ENCODE measurements at regions not wholly inside any gene's neighbourhood (a gene's known extent, or its start where the extent isn't known, plus 50 kb on each side); places are given as distances from the start of the nearest gene placed in this dataset.
A peak's percentile ranks its signal among the peaks of the same experiment; 100 is the strongest.
"Not testable (repeated sequence)": the region's sequence is repeated elsewhere in the genome, so short reads cannot be mapped to it uniquely, and the experiment has no call there.

- no peak for DNase-seq (ENCODE audit: low spot score)
Observed at GRCh38 chr3:103966749-103967148, 1400.0 kb upstream of the ALCAM start.

GRCh38 chr3:103968131-103968530 is 1398.6 kb upstream of the ALCAM start:
- DNase-seq (ENCODE audit: low spot score), result no peak

- DNase-seq (ENCODE audit: low spot score), result no peak
Observed at GRCh38 chr3:103968751-103969150, 1398.0 kb upstream of the ALCAM start.

GRCh38 chr3:103976931-103977339 is 1389.8 kb upstream of the ALCAM start:
- DNase-seq (ENCODE audit: low spot score), result no peak

- no peak for DNase-seq (ENCODE audit: low spot score)
Observed at GRCh38 chr3:103977417-103977816, 1389.3 kb upstream of the ALCAM start.

GRCh38 chr3:103991461-103992115 is 1375.1 kb upstream of the ALCAM start:
- no peak for DNase-seq (ENCODE audit: low spot score)

GRCh38 chr3:103992469-103992868 is 1374.2 kb upstream of the ALCAM start:
- no peak for DNase-seq (ENCODE audit: low spot score)

GRCh38 chr3:104004956-104005355 is 1361.8 kb upstream of the ALCAM start:
- no peak for DNase-seq (ENCODE audit: low spot score)

- no peak for DNase-seq (ENCODE audit: low spot score)
Observed at GRCh38 chr3:104005815-104006214, 1360.9 kb upstream of the ALCAM start.

GRCh38 chr3:104018541-104018940 is 1348.2 kb upstream of the ALCAM start:
- no peak for DNase-seq (ENCODE audit: low spot score)

GRCh38 chr3:104031598-104031997 is 1335.1 kb upstream of the ALCAM start:
- DNase-seq (ENCODE audit: low spot score), result no peak

- no peak for DNase-seq (ENCODE audit: low spot score)
Observed at GRCh38 chr3:104032283-104032682, 1334.4 kb upstream of the ALCAM start.

- DNase-seq (ENCODE audit: low spot score), result no peak
Observed at GRCh38 chr3:104040896-104041295, 1325.8 kb upstream of the ALCAM start.

- not testable (repeated sequence) for DNase-seq (ENCODE audit: low spot score)
Observed at GRCh38 chr3:104043001-104043543, 1323.6 kb upstream of the ALCAM start.

- DNase-seq (ENCODE audit: low spot score), result no peak
Observed at GRCh38 chr3:104044002-104044401, 1322.7 kb upstream of the ALCAM start.

- DNase-seq (ENCODE audit: low spot score), result no peak
Observed at GRCh38 chr3:104066658-104067057, 1300.1 kb upstream of the ALCAM start.

GRCh38 chr3:104069114-104069513 is 1297.6 kb upstream of the ALCAM start:
- DNase-seq (ENCODE audit: low spot score), result no peak

- DNase-seq (ENCODE audit: low spot score), result no peak
Observed at GRCh38 chr3:104070906-104071305, 1295.8 kb upstream of the ALCAM start.

GRCh38 chr3:104080088-104080626 is 1286.6 kb upstream of the ALCAM start:
- DNase-seq (ENCODE audit: low spot score), result no peak

- DNase-seq (ENCODE audit: low spot score), result no peak
Observed at GRCh38 chr3:104088738-104089137, 1278.0 kb upstream of the ALCAM start.

- peak; percentile 40 for DNase-seq (ENCODE audit: low spot score)
Observed at GRCh38 chr3:104089987-104090386, 1276.7 kb upstream of the ALCAM start.

GRCh38 chr3:104101736-104102135 is 1265.0 kb upstream of the ALCAM start:
- DNase-seq (ENCODE audit: low spot score), result no peak

- peak; percentile 56 for DNase-seq (ENCODE audit: low spot score)
Observed at GRCh38 chr3:104102386-104102785, 1264.3 kb upstream of the ALCAM start.
